ENCODE measurements at regions not wholly inside any gene's neighbourhood (a gene's known extent, or its start where the extent isn't known, plus 50 kb on each side); places are given as distances from the start of the nearest gene placed in this dataset.

DNA sequence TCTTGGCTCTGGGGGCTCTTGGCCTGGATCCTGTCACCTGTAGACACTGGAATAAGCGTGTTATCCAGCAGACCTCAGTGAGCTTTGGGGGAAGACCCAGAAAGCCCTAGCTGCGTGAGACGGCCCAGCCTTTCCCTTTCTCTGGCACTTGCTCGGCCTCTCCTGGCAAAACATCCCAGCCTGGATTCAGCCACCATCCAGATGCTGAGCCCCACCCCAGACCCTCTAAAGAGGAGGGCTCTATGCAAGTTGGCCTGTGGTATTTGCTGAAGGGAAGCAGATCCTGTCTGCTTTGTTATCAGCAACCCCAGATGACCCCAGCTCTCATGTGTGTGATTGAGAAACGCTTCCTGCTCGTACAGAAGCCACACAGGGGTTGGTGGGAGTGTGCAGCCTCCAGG, 267.2 kb downstream of the FAM43A start:
- no peaks in the 10 kb centered on the region for H4K20me1 ChIP-seq (ENCODE audit: control insufficient read depth, insufficient read depth, low read depth, low read length)
- peaks cover 7% of the 10 kb centered on the region; the same call in 1 of the 2 replicates for H3K27me3 ChIP-seq (ENCODE audit: control insufficient read depth, low read length)
- H3K4me3 ChIP-seq (ENCODE audit: low read length): no peak overlapping the region
- no peaks in the 10 kb centered on the region for H3K79me2 ChIP-seq (ENCODE audit: control insufficient read depth, low read length)
- no peak overlapping the region for H3K27ac ChIP-seq (ENCODE audit: low read depth, low read length)
- no peaks in the 10 kb centered on the region for H3K4me1 ChIP-seq (ENCODE audit: control insufficient read depth, low read length)
- TF ChIP-seq EZH2phosphoT487 (IDR thresholded peaks at IDR 0.05; ENCODE audit: borderline replicate concordance, low read length): no peak
- no peak for TF ChIP-seq CTCF (IDR thresholded peaks at IDR 0.05; ENCODE audit: low read depth, low read length, poor library complexity, severe bottlenecking)
- H3F3A ChIP-seq (ENCODE audit: control insufficient read depth, insufficient read depth): no peaks in the 10 kb centered on the region; the same call in 1 of the 2 replicates
- no peak overlapping the region for H3K4me2 ChIP-seq (ENCODE audit: low read length)
- H3K9me3 ChIP-seq (ENCODE audit: control insufficient read depth, insufficient read depth, low read length): no peaks in the 10 kb centered on the region
- no peaks in the 10 kb centered on the region for H3K9me2 ChIP-seq (replicated peaks; ENCODE audit: control insufficient read depth, low read length)
- H3K36me3 ChIP-seq (ENCODE audit: control insufficient read depth, low read length): no peaks in the 10 kb centered on the region

- Histone ChIP-seq H3K4me2 (ENCODE audit: low read length) (no peak overlapping the region), H4K20me1 (ENCODE audit: control insufficient read depth, insufficient read depth, low read depth, low read length) (no peaks in the 10 kb centered on the region)
- TF ChIP-seq CTCF (IDR thresholded peaks at IDR 0.05; ENCODE audit: low read depth, low read length, poor library complexity, severe bottlenecking) (no peak), EZH2phosphoT487 (IDR thresholded peaks at IDR 0.05; ENCODE audit: borderline replicate concordance, low read length) (no peak)
Measured at GRCh38 chr3:194953291-194953690, 267.6 kb downstream of the FAM43A start.

DNA sequence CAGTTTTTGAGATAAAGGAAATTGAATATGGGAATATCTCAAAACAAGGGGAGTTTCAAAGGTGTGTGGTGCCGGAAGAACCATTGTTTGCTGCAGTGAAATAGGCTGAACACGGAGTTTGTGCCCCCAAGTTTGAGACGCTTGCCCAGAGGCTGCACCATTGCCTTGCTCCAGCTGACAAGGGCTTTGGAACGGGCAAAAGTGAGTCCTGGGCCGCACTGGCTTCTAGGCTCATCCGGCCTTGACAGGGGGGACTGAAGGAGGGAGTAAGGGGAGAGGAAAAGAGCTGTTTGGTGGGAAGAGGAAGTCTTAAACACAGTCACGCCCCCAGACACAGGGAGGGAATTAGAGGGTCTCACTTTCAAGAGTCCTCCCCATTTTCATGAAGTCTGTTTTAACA, 269.9 kb downstream of the FAM43A start:
- no peaks in the 10 kb centered on the region for H3K9me3 ChIP-seq (ENCODE audit: control insufficient read depth, insufficient read depth, low read length)
- no peak overlapping the region for H3K27ac ChIP-seq (ENCODE audit: low read depth, low read length)
- TF ChIP-seq EZH2phosphoT487 (IDR thresholded peaks at IDR 0.05; ENCODE audit: borderline replicate concordance, low read length): no peak
- TF ChIP-seq CTCF (IDR thresholded peaks at IDR 0.05; ENCODE audit: low read depth, low read length, poor library complexity, severe bottlenecking): no peak

More at GRCh38 chr3:194953291-194953690, 267.6 kb downstream of the FAM43A start:
- H3K4me3 ChIP-seq (ENCODE audit: low read length): no peak overlapping the region
- peaks cover 5% of the 10 kb centered on the region; the same call in 1 of the 2 replicates for H3K27me3 ChIP-seq (ENCODE audit: control insufficient read depth, low read length)
- H3K79me2 ChIP-seq (ENCODE audit: control insufficient read depth, low read length): no peaks in the 10 kb centered on the region
- no peaks in the 10 kb centered on the region for H3K9me2 ChIP-seq (replicated peaks; ENCODE audit: control insufficient read depth, low read length)
- no peaks in the 10 kb centered on the region; the same call in 1 of the 2 replicates for H3F3A ChIP-seq (ENCODE audit: control insufficient read depth, insufficient read depth)
- no peaks in the 10 kb centered on the region for H3K9me3 ChIP-seq (ENCODE audit: control insufficient read depth, insufficient read depth, low read length)
- no peaks in the 10 kb centered on the region for H3K4me1 ChIP-seq (ENCODE audit: control insufficient read depth, low read length)
- no peak overlapping the region for H3K27ac ChIP-seq (ENCODE audit: low read depth, low read length)
- no peaks in the 10 kb centered on the region for H3K36me3 ChIP-seq (ENCODE audit: control insufficient read depth, low read length)

More for the DNA sequence above, 269.9 kb downstream of the FAM43A start:
- Histone ChIP-seq H4K20me1 (ENCODE audit: control insufficient read depth, insufficient read depth, low read depth, low read length) (no peaks in the 10 kb centered on the region), H3K4me1 (ENCODE audit: control insufficient read depth, low read length) (no peaks in the 10 kb centered on the region), H3K9me2 (replicated peaks; ENCODE audit: control insufficient read depth, low read length) (no peaks in the 10 kb centered on the region), H3K4me2 (ENCODE audit: low read length) (no peak overlapping the region), H3K79me2 (ENCODE audit: control insufficient read depth, low read length) (no peaks in the 10 kb centered on the region), H3K27me3 (ENCODE audit: control insufficient read depth, low read length) (peaks cover 2% of the 10 kb centered on the region; the same call in 1 of the 2 replicates), H3K4me3 (ENCODE audit: low read length) (no peak overlapping the region), H3F3A (ENCODE audit: control insufficient read depth, insufficient read depth) (no peaks in the 10 kb centered on the region; the same call in 1 of the 2 replicates), H3K36me3 (ENCODE audit: control insufficient read depth, low read length) (no peaks in the 10 kb centered on the region)

Measured in DOHH2 (cell line).